D721Med (cell line): ENCODE measurements at regions not wholly inside any gene's neighbourhood (a gene's known extent, or its start where the extent isn't known, plus 50 kb on each side); places are given as distances from the start of the nearest gene placed in this dataset.

Experiments used
- DNase-seq: peaks from one replicate; pipeline ENCODE4 v3.0.0; 2011; ENCODE audit warnings: low spot score; ENCODE audit not compliant: insufficient read length
- FAIRE-seq: peaks from 2 replicates; lab custom pipeline; 2011; peaks lifted over from hg19 to GRCh38; lab: Jason Lieb, UNC
- CTCF ChIP-seq: IDR thresholded peaks from 2 replicates; pipeline ENCODE4 v1.5.1; 2012; ENCODE audit warnings: mild to moderate bottlenecking, control low read depth; ENCODE audit not compliant: insufficient read depth; ENCODE audit errors: missing control alignments

GRCh38 chr13:106626473-106626872, 58.5 kb upstream of the ARGLU1 start:
- no peak for DNase-seq
- TF ChIP-seq CTCF: no peak
- no peak for FAIRE-seq

GRCh38 chr13:106625578-106625977, 57.6 kb upstream of the ARGLU1 start:
- TF ChIP-seq CTCF: no peak
- DNase-seq (no peak), FAIRE-seq (no peak)

GRCh38 chr13:106623799-106624460, 56.0 kb upstream of the ARGLU1 start:
- no peak for DNase-seq
- no peak for TF ChIP-seq CTCF
- FAIRE-seq: no peak

GRCh38 chr13:106621833-106622232, 53.9 kb upstream of the ARGLU1 start:
- DNase-seq (no peak), FAIRE-seq (peak; percentile 64)
- TF ChIP-seq CTCF: no peak

- peak; percentile 27 for DNase-seq
- peak; percentile 70 for TF ChIP-seq CTCF
- no peak for FAIRE-seq
Observed at GRCh38 chr13:106619688-106620555, 52.0 kb upstream of the ARGLU1 start.
